Stimulated activated CD4-positive, alpha-beta T cell treated with anti-CD3 and anti-CD28 coated beads, Interleukin-2, amount 100 ng/mL, for 24 hours (primary cell): ENCODE measurements at regions not wholly inside any gene's neighbourhood (a gene's known extent, or its start where the extent isn't known, plus 50 kb on each side); places are given as distances from the start of the nearest gene placed in this dataset.
"Not testable (repeated sequence)": the region's sequence is repeated elsewhere in the genome, so short reads cannot be mapped to it uniquely, and the experiment has no call there.

Experiments
- DNase-seq, 2 donors: peaks; one replicate each; pipeline ENCODE4 v3.0.0-alpha.2; 2020

DNA sequence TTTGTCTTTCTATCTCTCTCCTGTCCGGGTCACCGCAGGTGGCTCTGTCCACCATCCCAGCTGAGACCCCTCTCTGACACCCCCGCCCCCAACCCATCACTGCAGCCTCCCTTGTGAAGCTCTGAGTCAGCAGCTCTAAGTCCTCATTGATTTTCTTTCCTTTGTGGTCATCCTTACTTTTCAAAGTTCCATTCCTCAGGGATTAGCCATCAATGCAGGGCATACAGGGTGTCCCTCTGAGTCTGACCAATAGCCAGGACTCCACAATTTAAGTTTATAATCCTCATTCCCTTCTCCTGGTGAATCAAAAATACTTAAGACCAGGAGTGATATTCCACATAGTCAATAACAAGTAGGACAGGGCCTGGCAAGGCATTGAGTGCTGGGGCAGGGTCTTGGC lies 333.3 kb upstream of the CNR1 start:
- no peak for DNase-seq

DNA sequence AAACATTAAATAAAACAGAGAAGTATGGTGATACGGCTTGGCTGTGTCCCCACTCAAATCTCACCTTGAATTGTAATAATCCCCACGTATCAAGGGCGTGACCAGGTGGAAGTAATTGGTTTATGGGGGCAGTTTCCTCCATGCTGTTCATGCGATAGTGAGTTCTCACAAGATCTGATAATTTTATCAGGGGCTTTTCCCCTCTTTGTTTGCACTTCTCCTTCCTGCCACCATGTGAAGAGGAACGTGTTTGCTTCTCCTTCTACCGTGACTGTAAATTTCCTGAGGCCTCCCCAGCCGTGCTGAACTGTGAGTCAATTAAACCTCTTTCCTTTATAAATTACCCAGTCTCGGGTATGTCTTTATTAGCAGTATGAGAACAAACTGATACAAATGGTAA lies 331.3 kb upstream of the CNR1 start:
- DNase-seq, result not testable (repeated sequence)

DNA sequence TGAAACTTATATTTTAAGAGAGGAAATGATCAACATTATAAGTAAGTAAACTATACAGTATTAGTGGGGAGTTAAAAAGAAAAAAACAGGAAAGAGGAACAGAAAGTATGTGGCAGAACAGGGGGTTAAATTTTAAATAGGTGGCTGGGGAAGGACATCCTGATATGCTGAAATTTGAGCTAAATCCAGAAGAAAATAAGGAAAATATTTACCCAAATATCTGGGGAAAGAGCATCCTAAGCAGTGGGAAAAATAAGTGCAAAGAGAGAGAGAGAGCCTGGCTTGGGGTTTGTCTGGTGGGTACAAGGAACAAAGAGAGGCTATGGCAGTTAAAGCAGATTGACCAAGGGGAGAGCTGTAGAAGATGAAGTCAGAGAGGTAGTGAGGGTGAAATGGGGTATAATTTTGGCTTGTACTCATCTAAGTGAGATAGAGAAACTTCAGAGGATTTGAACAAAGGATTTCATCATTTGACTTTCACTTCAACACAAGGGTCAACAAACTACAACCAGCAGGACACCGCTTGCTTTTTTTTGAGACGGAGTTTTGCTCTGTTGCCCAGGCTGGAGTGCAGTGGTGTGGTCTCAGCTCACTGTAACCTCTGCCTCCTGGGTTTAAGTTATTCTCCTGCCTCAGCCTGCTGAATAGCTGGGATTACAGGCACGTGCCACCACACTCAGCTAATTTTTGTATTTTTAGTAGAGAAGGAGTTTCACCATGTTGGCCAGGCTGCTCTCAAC lies 328.4 kb upstream of the CNR1 start:
- DNase-seq, result no peak

DNA sequence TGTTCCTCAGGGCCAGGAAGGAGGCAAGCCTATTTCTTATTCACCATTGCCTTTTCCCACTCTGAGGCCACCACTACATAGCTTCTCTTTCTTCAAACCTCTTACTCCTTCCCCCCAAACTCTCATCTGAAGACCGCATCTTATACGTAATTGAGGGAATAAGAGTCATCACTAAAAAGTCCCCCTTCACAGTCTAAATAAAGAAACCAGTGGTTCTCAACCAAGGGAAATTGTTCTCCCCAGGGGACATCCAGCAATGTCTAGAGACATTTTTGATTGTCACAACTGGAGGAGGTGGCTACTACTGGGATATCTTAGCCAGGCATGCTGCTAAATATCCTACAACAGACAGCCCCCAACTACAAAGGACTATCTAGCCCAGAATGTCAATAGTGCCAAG lies 327.6 kb upstream of the CNR1 start:
- no peak for DNase-seq

DNA sequence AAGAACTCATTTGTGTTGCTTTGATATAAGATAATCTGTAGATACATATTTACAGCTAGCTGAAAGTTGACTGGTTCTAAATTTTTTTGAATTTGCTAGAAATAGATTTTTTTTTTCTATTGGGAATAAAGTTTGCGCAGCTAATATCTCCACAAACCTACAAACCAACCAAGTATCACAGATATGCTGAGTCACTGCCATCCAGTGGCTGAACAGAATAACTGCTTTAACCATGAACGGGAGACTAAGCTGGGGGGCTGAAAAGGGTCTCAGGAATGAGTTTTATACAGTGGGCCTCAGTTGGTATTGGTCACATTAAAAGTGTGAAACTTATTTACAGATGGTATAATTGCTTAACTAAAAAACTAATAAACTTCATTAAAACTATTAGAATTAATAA lies 326.7 kb upstream of the CNR1 start:
- DNase-seq, result no peak

DNA sequence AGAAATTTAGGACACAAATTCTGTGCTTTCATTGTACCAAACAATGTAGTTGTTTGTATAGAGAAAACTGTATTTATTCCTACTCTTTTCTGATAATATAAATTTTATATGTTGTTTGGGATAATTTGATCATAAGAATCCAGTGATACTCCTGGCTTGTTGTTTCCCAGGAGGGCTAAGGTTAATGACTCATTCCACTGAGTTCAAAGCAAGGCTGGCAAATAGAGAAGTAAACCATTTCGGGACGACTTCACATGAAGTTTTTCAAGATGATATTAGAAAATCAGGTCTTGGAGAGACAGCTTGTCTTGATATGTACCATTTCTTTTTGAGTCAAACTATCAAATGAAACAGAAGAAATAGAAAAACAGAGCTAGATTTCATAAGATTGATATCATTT lies 326.1 kb upstream of the CNR1 start:
- no peak for DNase-seq

DNA sequence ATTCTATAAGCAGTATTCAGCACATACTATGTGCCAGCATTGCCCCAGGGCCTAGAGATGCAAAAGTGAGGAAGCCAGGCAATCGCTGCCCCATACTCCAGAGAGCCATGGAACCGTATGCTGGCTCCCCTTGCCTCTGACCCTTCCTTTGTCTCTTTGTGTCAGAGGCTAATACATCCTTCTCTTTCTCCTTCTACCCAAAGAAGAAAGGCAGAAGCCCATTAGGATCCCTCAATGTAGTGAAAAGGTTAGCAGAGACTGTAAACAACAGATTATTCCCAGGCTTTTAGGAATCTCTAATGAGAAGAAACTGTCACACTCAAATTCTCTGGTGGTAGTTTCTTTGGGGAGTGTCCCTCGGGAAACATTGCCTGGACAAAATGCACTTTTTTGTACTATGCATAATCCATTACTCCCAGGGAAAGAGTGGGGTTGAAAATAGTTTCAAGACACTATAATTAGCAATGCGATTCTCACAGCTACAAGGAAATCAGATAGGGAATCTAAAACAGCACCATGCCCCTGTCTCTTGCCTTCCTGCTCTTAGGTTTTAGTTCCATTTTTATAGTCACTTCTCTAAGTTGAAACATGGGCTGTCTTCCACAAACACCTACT lies 325.2 kb upstream of the CNR1 start:
- DNase-seq, result no peak

DNA sequence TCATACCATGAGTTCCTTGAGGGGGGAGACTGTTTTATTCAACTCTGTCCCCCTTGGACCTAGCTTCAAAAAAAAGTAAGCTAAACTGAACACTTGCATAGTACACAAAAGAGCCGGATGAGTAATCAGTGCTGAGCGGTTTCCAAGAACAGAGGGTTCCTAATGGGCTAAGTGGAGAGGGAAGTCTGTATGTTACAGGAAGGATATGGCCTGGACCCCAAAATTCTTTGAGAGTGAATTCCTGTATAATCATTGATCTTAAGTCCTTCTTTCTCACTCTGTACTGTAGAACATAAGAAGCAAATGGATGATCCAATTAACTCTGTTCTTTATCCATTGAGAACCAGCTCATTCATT lies 324.7 kb upstream of the CNR1 start:
- DNase-seq, result no peak

DNA sequence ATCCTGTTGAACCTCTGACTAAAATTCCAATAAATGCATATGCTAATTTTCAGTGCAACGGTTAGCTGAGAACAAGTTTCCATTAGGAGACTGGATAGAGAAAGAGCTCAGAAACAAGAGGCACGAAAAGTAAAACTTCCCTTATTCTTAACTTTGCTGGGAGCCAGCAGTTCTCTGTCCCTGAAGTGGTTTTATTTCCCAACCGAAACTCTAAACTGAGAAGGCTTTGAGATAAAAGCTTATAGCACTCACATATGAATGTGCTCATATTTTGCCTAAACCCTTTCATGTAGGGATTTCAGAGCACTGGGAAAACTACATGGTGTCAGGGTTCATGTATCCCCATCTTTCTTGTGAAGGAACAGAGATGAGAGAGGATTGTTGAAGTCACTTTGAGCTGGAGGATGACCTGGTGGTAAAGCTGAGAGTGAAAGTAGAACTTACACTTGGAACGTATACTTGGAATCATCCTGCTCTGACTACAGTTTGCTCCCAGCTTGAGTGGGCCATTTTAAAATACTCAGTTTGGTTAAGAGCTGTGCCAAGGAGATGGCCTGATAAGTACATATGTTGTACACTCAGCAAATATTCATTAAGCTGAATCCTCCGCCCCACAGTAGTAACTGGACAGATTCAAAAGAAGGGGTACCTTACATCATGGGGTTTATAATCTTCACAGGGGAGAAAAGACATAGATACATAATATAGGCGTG lies 324.2 kb upstream of the CNR1 start:
- DNase-seq, result no peak

DNA sequence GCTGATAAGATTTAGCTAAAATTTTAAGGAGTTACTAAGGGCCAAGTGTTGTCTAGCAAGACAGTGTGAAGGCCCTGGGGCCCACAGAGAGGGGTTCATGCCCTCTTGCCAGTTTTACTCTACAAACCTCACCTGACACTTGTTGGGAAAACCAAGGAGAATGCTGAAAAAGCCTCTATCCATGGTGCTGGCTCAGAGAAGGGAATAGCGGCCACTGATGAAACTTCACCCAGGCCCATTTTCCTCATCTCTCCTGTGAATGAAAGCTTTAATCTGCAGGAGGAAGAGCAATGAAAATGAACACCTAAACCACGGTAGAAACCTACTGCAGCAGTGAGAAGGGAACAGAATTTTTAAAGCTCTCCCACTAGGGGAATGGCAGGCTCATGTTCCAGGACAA lies 317.3 kb upstream of the CNR1 start:
- no peak for DNase-seq

DNA sequence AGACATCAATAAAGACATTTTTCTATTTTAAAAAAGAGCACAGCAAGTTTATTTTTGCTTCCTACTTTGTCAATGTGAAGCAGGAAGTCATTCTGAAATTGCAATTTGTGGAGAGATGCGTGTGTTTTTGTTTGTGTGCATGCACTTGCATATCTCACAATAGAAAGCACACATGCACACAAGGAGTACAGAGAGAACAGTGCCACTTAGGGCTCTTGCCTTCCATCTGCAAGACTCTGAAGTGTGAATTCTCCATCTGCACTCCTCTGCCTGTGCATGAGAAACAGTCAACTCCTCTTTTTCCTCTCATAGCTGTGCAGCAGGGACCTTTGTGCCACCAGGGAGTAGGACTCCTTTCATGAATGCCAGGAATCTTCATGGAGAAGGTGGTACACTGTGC lies 316.3 kb upstream of the CNR1 start:
- no peak for DNase-seq

DNA sequence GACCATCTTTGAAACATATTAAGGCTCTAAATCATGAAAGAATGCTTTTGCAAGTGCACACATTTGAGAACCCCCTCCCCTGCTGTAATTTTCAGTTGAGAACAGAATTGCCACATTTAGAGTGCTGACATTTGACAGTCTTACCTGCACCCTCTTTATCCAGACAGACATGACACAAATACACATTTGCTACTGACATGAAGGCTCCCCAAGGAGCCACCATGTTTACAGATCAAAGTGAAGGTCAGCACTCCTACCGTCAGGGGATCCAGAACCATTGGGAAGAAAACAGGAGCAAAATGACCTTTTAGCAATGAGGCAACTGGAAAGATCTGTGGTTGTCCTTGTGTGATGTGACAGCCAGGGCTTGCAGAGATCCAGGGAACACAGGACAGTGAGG lies 315.4 kb upstream of the CNR1 start:
- no peak for DNase-seq

DNA sequence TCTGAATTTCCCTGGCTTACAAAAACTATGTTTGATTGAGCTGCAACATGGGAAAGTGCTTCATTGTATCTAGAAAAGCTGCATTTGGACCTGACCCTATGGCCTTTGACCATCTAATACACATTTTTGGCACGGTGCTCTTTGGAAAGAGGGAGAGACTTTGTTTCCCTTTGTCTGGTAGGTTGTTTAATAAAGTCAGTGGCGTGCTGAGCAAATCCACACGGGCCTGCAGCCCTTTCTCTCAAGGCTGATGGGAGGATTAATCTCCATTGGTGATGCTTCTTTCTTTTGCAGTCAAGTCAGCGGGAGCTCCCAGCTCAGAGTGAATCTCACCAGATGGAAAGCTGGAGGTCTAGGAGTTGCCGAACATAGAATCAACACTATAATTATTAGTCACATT lies 314.7 kb upstream of the CNR1 start:
- DNase-seq, result no peak

DNA sequence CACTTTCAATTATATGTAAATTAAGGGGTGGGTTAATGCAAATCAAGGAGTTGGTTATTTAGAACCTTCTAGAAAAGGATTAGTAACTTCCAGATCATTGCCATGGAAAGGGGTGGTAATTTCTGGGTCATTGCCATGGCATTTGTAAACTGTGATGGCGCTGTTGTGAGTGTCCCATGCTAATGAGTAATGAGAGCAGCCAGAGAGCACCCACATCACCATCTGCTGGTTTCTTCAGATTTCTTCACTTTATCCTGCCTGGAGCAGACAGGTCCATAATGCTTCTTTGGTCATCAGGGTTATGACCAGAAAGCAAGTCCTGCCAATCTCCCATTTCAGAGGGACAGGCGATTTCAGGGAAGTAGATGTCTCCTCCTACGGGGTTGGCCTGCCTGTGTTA lies 311.3 kb upstream of the CNR1 start:
- DNase-seq, result no peak

DNA sequence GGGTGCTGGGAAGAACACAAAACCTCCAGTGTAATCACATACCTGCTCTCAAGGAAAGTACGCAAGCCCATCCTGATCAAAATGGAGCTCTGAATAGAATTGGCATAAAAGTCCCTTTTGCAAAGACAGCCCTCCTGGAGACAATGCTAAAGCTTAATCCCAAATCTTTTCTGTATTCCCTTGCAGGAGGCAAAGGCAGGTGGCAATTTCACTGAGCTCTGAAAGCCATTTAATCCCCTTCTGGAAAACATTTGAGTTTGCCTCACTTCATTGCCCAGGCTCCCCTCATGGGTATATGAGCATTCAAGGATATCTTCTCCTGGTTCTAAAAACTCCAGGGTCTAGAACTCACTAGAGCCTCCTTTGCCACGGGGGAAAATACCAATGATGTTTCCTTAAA lies 310.2 kb upstream of the CNR1 start:
- DNase-seq, result no peak

DNA sequence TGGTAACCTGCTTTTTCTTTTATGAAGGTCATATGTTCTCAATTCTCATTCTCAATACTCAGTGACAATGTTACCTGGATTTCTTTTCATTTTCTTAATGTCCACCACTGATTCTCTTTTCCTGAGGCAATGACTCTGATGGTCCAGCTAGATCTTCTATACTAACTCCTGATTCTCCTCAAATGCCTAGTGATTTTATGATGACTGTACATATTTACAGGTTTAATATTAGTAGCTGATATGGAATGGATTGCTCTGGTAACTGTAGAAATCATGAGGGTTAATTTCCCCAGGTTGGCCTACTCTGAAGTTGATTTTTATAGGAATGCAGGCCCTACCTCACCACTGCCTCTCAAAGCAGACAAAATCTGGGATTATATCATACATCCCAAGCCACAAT lies 308.6 kb upstream of the CNR1 start:
- DNase-seq, result no peak

DNA sequence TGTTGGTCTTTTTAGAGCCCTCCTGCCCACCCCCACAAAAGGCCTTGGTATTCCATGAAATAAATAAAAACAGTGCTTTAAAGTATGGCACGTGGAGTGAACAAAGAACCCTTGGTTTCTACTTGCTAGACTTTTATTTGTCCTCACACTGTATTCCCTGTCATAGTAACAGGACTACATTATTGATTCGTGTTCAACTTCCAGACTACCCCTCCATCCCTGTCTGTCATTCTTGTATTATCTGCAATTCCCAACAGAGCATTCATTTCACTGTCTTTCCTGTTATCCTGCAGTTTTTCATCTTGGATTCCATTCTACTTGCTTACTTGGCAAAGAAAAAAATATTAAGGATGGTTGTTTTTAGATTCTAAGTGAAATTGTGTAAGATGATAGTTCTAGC lies 307.4 kb upstream of the CNR1 start:
- no peak for DNase-seq

DNA sequence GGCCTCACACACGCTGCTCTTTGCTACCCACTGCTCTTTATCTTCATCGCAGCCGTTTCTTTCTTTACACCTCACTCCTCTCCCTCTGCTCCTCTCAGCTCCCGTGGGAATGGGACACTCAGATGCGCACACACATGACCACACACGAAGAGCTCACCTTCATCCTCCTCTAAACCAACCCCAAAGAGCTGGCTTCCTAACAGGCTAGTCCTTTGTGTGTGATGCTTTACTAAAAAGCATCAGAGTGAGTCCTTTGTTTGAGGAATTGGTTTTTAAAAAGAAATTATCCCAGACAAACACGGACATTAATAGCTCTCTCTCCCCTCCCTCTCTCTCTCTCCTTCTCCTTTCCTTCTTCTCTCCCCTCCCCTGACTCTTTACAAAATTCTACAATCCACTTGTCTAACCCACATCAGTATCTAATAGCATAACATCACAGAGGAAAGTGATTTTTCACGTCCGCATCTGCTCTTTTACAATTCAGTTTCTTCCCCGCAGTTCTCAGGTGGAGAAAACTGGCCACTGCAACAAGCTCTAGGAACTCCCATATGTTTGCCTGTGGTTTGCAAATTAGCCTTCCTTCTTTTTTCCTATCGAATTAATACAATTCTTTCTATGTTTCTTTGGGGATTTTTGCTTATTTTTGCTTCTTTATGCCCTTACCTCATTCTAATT lies 306.8 kb upstream of the CNR1 start:
- DNase-seq, result no peak

DNA sequence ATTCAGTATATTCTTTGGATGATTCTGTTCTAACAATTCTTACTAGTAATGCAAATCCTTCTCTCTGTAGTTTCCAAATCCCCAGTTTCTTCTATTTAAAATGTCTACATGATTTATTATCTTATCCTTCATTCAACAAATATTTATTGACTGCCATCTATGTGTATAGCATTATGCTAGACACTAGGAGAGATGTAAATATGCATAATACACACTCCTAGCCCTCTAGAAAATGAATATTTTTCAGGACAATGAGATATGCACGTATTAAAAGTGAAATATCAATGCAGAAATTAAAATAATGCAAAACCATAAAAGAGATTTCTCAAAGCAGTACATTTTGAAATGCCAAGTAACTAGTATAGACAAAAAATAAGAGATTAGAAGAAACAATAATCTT lies 293.5 kb upstream of the CNR1 start:
- DNase-seq, result no peak

DNA sequence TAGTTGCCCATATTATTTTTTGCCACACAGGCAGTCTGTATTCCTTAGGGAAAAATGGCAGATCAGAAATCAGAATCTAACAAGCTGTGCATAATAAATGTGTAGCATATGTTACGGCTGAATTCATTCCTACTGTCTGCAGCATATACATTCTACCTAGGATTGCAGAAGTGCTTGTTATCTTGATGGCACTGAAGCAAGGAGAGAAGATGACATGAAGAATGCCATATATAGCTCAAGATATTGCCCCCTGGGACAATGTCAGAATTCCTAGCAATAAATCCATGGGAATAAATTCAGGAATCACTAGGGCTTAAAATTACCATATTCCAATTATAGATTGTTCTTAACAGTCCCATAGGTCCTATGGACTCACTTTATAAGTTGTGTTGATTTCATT lies 293.0 kb upstream of the CNR1 start:
- DNase-seq, result no peak

DNA sequence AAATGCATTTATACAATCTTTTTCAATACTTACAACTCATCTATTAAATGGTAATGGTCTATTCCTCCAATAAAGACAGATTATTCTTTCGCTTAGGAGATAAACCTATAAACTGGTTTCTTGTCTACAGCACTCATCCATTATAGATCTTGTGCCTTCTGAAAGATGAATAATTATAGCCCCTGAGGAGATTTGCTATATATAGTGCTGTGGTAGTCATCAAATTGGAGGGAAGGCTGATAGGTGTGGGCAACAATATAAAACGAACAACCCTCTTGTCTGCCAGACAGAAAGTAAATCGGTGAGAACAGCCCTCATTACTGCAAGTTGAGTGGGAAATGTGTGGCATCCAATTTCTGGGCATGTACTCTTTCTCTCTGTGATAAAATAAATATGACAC lies 292.5 kb upstream of the CNR1 start:
- no peak for DNase-seq

DNA sequence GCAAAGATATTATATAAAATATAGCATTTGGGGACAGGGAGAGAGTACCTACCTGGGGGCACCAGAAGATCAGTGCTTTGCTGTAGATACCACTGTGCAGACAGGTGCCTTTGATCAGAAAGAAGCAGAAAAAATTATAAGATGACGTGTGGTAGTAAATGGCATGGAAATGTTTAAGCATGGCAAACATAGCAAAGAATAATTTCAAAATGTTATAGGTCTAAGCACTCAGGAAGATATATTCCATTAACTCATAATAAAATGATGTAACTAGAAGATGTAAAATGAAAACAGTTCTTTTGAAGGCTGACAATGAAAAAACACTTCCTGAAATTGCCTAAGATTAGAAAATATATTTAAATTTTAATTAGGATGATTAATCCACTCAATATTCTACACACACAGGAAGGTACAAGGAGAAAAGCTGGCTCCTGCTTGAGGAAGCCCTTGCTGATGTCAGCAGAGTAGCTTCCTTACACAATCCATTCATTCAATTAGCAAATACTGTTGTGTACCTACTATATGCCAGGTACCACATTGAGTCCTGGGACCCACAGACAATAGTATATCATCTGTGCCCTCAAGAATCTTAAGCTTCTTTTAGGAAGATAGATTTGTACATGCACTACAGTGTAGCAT lies 290.2 kb upstream of the CNR1 start:
- no peak for DNase-seq

DNA sequence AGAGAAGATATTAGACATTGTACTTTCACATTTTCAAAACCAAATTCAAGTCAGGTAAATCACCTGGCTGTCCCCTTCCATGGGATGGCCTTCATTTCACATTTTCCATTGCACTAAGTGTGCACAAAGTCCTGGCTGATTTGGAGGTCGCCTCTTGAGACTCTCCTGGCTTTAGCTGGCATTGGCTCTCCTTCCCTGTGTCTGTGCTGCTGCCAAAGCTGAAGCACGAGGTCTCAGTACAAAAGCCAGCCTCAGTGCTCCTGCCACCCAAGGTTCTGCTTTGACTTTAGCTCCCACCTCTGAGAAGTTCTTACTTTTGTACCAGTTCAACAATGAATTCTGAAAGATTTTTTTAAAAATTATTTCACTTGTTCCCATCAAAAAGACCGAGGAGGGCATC lies 289.2 kb upstream of the CNR1 start:
- no peak for DNase-seq

DNA sequence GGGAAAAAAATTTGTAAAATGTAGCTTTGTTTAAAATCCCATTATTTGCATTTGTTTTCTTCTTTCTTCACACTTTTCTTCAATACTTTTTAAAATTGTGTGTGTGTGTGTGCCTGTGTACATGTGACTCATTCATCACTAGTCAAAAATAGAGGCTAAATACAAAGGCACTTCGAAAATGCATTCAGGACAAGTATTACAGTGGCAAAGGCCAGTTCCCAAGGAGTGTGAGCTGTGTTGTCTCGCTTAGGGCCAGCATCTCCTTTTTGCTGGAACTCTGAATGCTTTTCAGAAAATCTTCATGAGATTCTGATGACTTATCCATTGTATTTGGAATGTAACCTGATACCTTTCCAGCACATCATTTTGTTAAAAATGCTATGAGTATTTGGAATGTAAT lies 288.5 kb upstream of the CNR1 start:
- DNase-seq, result no peak
